Heart right ventricle (tissue), 16 donors: ENCODE measurements at regions not wholly inside any gene's neighbourhood (a gene's known extent, or its start where the extent isn't known, plus 50 kb on each side); places are given as distances from the start of the nearest gene placed in this dataset.

Source experiments
- ATAC-seq, 8 donors: fragments of 200-7000 bp; cut with Tn5 transposase; one replicate each; pipeline ENCODE4 v1.9.1; 2020; ENCODE audit warnings: mild to moderate bottlenecking in 8 of 8, moderate library complexity in 8 of 8, moderate number of reproducible peaks in 1 of 8
- DNase-seq, 2 donors: peaks; one replicate each; pipeline ENCODE4 v3.0.0-alpha.2; 2020
- H3K27ac ChIP-seq, 10 donors: fragments of 200-600 bp; sonication (generic) in 2 of 10; one replicate each; pipeline versions ENCODE4 v1.5.0 to v1.8.0; 2020 to 2022; ENCODE audit warnings: mild to moderate bottlenecking in 3 of 10
- H3K27me3 ChIP-seq, 7 donors: fragments of 200-600 bp; one replicate each; pipeline ENCODE4 v1.8.0; 2021 to 2022; ENCODE audit warnings: mild to moderate bottlenecking in 2 of 7
- H3K36me3 ChIP-seq, 9 donors: fragments of 200-600 bp; sonication (generic) in 1 of 9; one replicate each; pipeline versions ENCODE4 v1.5.0 to v1.8.0; 2020 to 2022; ENCODE audit warnings: mild to moderate bottlenecking in 2 of 9
- H3K4me1 ChIP-seq, 9 donors: fragments of 200-600 bp; sonication (generic) in 1 of 9; one replicate each; pipeline versions ENCODE4 v1.5.0 to v1.8.0; 2020 to 2022; ENCODE audit warnings: mild to moderate bottlenecking in 4 of 9
- H3K4me3 ChIP-seq, 10 donors: fragments of 200-600 bp; sonication (generic) in 2 of 10; one replicate each; pipeline versions ENCODE4 v1.5.0 to v1.8.0; 2020 to 2022; ENCODE audit warnings: mild to moderate bottlenecking in 7 of 10, moderate library complexity in 2 of 10
- H3K9me3 ChIP-seq, 11 donors: fragments of 200-600 bp in 10 of 11; sonication (generic) in 2 of 11; one replicate each; pipeline versions ENCODE4 v1.5.0 to v1.8.0; 2013 to 2022; ENCODE audit warnings: mild to moderate bottlenecking in 2 of 11, control low read depth in 1 of 11, moderate library complexity in 1 of 11
- CTCF ChIP-seq, 9 donors: fragments of 200-600 bp; sonication (generic) in 2 of 9; IDR thresholded peaks; one replicate each; pipeline versions ENCODE4 v1.5.0 to v1.8.0; 2021 to 2022; ENCODE audit warnings: antibody characterized with exemption in 9 of 9, mild to moderate bottlenecking in 5 of 9, moderate library complexity in 1 of 9
- WGBS, 2 donors: extraction: QIAGEN DNeasy Blood & Tissue Kit; methylation state at CpG; one replicate each; pipeline ENCODE4 v1.1.7; 2013; ENCODE audit warnings: inconsistent platforms in 1 of 2; 5-methylcytosine and 5-hydroxymethylcytosine counted together
- intact Hi-C, 10 donors: fragments of 100-400 bp; cut with DNase I; formaldehyde crosslinking; loops; one replicate each; pipeline versions ENCODE4 v1.11.1 to v1.14.2; 2022
- donor health status: Arrhythmogenic right ventricular cardiomyopathy.
- donor health status: ischemic (EF 13 %, LVEDD 7.1; RV severe dilation, severe dysfunction).
- donor health status: healthy with polysubstance abuse.
- donor health status: DM: no; HTN: yes; CAD: no.
- donor health status: DM: no; HTN: no; CAD: no.
- donor health status: ischemic (EF 25% LVEDD 6.9; RV normal size, moderate dysfunction).
- donor health status: ischemic (EF 25% LVEDD 5.7; RV mildly dilated, moderate dysfunction).
- donor health status: healthy.
- donor health status: DM: yes; HTN: yes; CAD: no.
- donor health status: Ischemic cardiomyopathy.
- donor health status: ischemic (EF 35%, LVEDD 5.7; RV mildly dilated, moderate dysfunction).
- donor health status: nonischemic (EF 11% LVEDD 7.7; RV severe dilation, severe dysfunction).
- donor health status: DM: yes; HTN: yes; CAD: no.
- donor health status: PGD.
- donor health status: ischemic (EF 29% LVEDD 5.4; RV normal size, mild dysfunction).
- donor health status: nonischemic (EF 23%, LVEDD 6.1; RV moderate dilation, normal function).

- TF ChIP-seq CTCF (IDR thresholded peaks at IDR 0.05), result no peak
- Histone ChIP-seq H3K9me3 (peaks cover 0 to 19% (median 0%) of the 10 kb centered on the region in 11 donors), H3K27ac (no peak overlapping the region), H3K4me3 (no peak overlapping the region), H3K4me1 (peaks cover 0 to 7% (median 0%) of the 10 kb centered on the region in 9 donors), H3K36me3 (no peaks in the 10 kb centered on the region), H3K27me3 (no peaks in the 10 kb centered on the region)
- ATAC-seq (peak in 1 of 8 donors; percentile 57), DNase-seq (no peak)
- 19 to 32% methylated on average over 4 of the region's 4 CpGs for WGBS, 2 donors
- intact Hi-C loops, result no loop called here
These were observed 236.0 kb upstream of the STXBP5 start for GRCh38 chr6:146968041-146968760.

DNA sequence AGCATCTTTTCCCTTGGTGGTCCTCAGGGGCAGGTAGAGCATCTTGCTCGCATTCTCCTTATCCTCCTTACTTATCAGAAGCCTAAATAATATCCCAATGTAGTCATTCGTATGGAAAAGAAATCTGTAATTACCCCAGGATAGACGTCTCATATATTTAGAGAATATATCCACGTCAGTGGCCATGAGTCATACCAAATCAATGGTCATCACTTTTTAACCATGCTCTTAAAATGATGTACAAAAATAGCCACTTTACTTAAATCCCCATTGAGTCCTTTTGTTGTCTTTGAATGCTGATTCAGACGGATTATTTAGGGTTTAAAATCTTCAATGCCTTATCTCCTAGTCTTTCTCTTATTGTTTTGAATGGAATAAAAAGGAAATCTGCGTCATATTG lies 231.7 kb upstream of the STXBP5 start:
- no peak for ATAC-seq
- intact Hi-C loops, result no loop called here

DNA sequence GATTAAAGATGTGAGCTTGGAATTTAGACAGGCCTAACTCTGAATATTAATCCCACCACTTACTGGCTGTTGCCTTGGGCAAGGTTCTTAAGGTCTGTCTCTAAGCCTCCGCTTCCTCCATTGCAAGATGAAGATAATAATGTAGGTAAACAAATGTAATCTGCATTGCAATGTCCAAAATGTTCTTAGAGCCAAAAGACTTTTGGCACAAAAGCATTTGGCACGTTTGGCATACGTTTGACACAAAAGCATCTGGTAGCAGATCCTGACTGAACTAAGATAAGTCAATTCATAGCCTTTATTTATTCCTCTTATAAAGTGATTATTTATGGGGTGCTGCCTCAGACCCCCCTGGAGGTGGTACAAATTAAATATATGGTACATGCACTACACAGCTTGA lies 229.9 kb upstream of the STXBP5 start:
- ATAC-seq (no peak), DNase-seq (no peak)
- H3K27me3 ChIP-seq, result no peaks in the 10 kb centered on the region
- WGBS, 2 donors, result 75 to 78% methylated on average over 3 of the region's 3 CpGs
- no peak overlapping the region for H3K27ac ChIP-seq
- no peak overlapping the region for H3K4me3 ChIP-seq
- intact Hi-C loops, result no loop called here
- no peaks in the 10 kb centered on the region for H3K36me3 ChIP-seq
- H3K9me3 ChIP-seq, result no peaks in the 10 kb centered on the region
- no peaks in the 10 kb centered on the region for H3K4me1 ChIP-seq
- TF ChIP-seq CTCF (IDR thresholded peaks at IDR 0.05), result no peak

More for the DNA sequence above, 231.7 kb upstream of the STXBP5 start:
- no peaks in the 10 kb centered on the region for H3K27me3 ChIP-seq
- WGBS, 2 donors, result 76 to 86% methylated on average over 6 of the region's 6 CpGs
- no peak for DNase-seq
- H3K4me3 ChIP-seq, result no peak overlapping the region
- no peaks in the 10 kb centered on the region for H3K36me3 ChIP-seq
- peaks cover 0 to 7% (median 0%) of the 10 kb centered on the region in 9 donors for H3K4me1 ChIP-seq
- H3K27ac ChIP-seq, result no peak overlapping the region
- no peaks in the 10 kb centered on the region for H3K9me3 ChIP-seq
- no peak for TF ChIP-seq CTCF (IDR thresholded peaks at IDR 0.05)

DNA sequence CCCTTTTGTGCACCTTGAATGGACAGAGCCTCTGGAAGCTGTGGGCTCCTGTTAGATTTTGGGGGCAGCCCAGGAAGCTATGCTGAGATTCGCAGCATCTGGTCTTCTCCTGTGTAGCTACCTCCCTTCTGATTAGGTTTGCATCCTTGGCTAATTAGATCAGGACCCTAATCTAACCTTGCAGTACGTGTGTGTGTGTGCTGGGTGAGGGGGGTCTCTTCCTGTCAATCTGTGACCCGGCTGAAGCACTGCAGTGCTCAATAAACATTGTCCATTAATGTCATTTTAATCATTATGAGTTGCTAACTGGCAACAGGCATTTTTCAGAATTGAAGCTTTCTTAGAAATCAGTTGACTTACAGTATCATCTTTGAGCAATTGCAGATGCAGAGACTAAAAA lies 229.1 kb upstream of the STXBP5 start:
- no peak for TF ChIP-seq CTCF (IDR thresholded peaks at IDR 0.05)

More for the DNA sequence above, 229.1 kb upstream of the STXBP5 start:
- H3K36me3 ChIP-seq, result no peaks in the 10 kb centered on the region
- H3K4me1 ChIP-seq, result no peaks in the 10 kb centered on the region
- no peak overlapping the region for H3K27ac ChIP-seq
- H3K9me3 ChIP-seq, result no peaks in the 10 kb centered on the region
- H3K4me3 ChIP-seq, result no peak overlapping the region
- no peak for DNase-seq
- no peak for ATAC-seq
- intact Hi-C loops, result no loop called here
- no peaks in the 10 kb centered on the region for H3K27me3 ChIP-seq
- 68 to 69% methylated on average over 3 of the region's 3 CpGs for WGBS, 2 donors
